Karpas-422 (cell line): ENCODE measurements at regions not wholly inside any gene's neighbourhood (a gene's known extent, or its start where the extent isn't known, plus 50 kb on each side); places are given as distances from the start of the nearest gene placed in this dataset.

Experiments used
- DNase-seq: peaks from one replicate; pipeline ENCODE4 v3.0.0-alpha.2; 2015
- H2AFZ ChIP-seq: fragments of 200-600 bp; sonication (generic); 2 replicates; pipeline ENCODE4 v1.6.1; 2014; ENCODE audit warnings: antibody characterized with exemption, low read length, mixed read lengths
- H3K27ac ChIP-seq: fragments of 200-600 bp; sonication (generic); 2 replicates; pipeline ENCODE4 v1.5.1; 2014; ENCODE audit warnings: mild to moderate bottlenecking, low read length, moderate library complexity
- H3K27me3 ChIP-seq: fragments of 200-600 bp; sonication (generic); 2 replicates; pipeline ENCODE4 v1.6.1; 2014; ENCODE audit warnings: low read length, mixed read lengths
- H3K36me3 ChIP-seq: fragments of 200-600 bp; sonication (generic); 2 replicates; pipeline ENCODE4 v1.6.1; 2014; ENCODE audit warnings: low read length, mixed read lengths; ENCODE audit not compliant: insufficient read depth
- H3K4me1 ChIP-seq: fragments of 200-600 bp; sonication (generic); 2 replicates; pipeline ENCODE4 v1.6.1; 2014; ENCODE audit warnings: mild to moderate bottlenecking, low read length, mixed read lengths
- H3K4me2 ChIP-seq: fragments of 200-600 bp; sonication (generic); 2 replicates; pipeline ENCODE4 v1.6.1; 2014; ENCODE audit warnings: low read length, low read depth, mild to moderate bottlenecking; ENCODE audit not compliant: poor library complexity, severe bottlenecking
- H3K4me3 ChIP-seq: fragments of 200-600 bp; sonication (generic); 2 replicates; pipeline ENCODE4 v1.5.1; 2014; ENCODE audit warnings: mild to moderate bottlenecking, antibody characterized with exemption, low read length, mixed read lengths
- H3K79me2 ChIP-seq: fragments of 200-600 bp; sonication (generic); 2 replicates; pipeline ENCODE4 v1.6.1; 2014; ENCODE audit warnings: mild to moderate bottlenecking, low read length, mixed read lengths
- H3K9ac ChIP-seq: fragments of 200-600 bp; sonication (generic); 2 replicates; pipeline ENCODE4 v1.6.0; 2014; ENCODE audit warnings: low read length
- H3K9me2 ChIP-seq: fragments of 200-600 bp; sonication (generic), shearing (Covaris generic); replicated peaks from 2 replicates; pipeline ENCODE4 v1.6.0; 2014; ENCODE audit warnings: mild to moderate bottlenecking, low read length, moderate library complexity; ENCODE audit not compliant: insufficient read depth
- H3K9me3 ChIP-seq: fragments of 300-700, 200-600 bp; sonication (generic); 2 replicates; pipeline ENCODE4 v1.6.1; 2014; ENCODE audit warnings: low read length, mixed read lengths
- H4K20me1 ChIP-seq: fragments of 200-600 bp; sonication (generic); 2 replicates; pipeline ENCODE4 v1.6.1; 2014; ENCODE audit warnings: mild to moderate bottlenecking, antibody characterized with exemption, low read length, low read depth; ENCODE audit not compliant: insufficient read depth

DNA sequence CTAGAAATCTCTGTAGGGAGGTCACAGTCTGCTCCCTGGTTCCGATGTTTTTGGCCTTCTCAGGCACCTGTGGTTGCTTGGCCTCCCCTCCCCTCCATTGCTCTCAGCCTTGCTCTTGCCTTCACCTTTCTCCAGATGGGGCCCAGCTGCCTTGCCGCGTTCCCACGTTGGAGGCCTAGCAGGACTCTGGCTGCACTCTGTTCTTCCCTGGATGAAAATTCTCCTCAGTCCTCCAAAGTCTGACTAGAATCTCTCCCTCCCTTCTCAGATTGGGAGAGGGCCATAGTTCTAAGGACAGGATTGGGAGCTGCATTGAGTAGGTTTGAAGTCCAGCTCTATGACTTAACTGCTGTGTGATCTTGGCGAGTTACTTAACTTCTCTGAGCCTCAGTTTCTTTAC, 213.7 kb upstream of the HABP2 start:
- H3K9ac ChIP-seq = no peak overlapping the region
- H3K36me3 ChIP-seq = no peaks in the 10 kb centered on the region
- no peak overlapping the region for H2AFZ ChIP-seq
- H3K9me3 ChIP-seq = no peaks in the 10 kb centered on the region
- H4K20me1 ChIP-seq = no peaks in the 10 kb centered on the region
- no peak overlapping the region for H3K4me2 ChIP-seq
- H3K4me3 ChIP-seq = no peak overlapping the region
- H3K4me1 ChIP-seq = no peaks in the 10 kb centered on the region
- H3K79me2 ChIP-seq = no peaks in the 10 kb centered on the region
- no peak for DNase-seq
- H3K27ac ChIP-seq = no peak overlapping the region
- no peaks in the 10 kb centered on the region for H3K9me2 ChIP-seq
- no peaks in the 10 kb centered on the region for H3K27me3 ChIP-seq

GRCh38 chr10:113340282-113340681, 212.6 kb upstream of the HABP2 start:
- no peak for DNase-seq
- Histone ChIP-seq H3K27ac (no peak overlapping the region), H3K9ac (no peak overlapping the region), H3K36me3 (no peaks in the 10 kb centered on the region), H3K9me2 (no peaks in the 10 kb centered on the region), H3K27me3 (no peaks in the 10 kb centered on the region), H3K4me3 (no peak overlapping the region), H3K4me2 (no peak overlapping the region), H4K20me1 (no peaks in the 10 kb centered on the region), H2AFZ (no peak overlapping the region), H3K79me2 (no peaks in the 10 kb centered on the region), H3K4me1 (no peaks in the 10 kb centered on the region), H3K9me3 (no peaks in the 10 kb centered on the region)

DNA sequence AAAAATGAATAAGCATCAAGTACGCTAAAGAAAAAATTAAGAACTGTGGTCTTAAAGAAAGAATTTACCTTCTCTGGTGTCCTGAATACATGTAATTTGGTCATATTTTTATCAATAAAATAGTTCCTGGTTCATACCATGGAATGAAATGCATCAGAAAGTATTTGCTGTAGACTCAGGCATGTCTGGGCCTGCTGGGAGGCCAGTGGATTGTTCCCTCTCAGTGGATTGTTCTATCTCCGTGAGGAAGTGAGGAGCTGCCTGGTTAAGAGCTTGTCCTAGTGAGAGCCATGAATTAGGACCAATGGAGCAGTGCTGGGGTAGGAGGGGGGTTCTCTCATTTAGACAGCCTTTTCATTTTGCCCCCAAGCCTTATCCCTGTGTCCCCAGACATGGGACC, 211.7 kb upstream of the HABP2 start:
- Histone ChIP-seq H4K20me1 (no peaks in the 10 kb centered on the region), H3K9me3 (no peaks in the 10 kb centered on the region), H3K27me3 (no peaks in the 10 kb centered on the region), H3K9me2 (no peaks in the 10 kb centered on the region), H3K79me2 (no peaks in the 10 kb centered on the region), H2AFZ (no peak overlapping the region), H3K4me1 (no peaks in the 10 kb centered on the region), H3K27ac (no peak overlapping the region), H3K4me2 (no peak overlapping the region), H3K4me3 (no peak overlapping the region), H3K9ac (no peak overlapping the region), H3K36me3 (no peaks in the 10 kb centered on the region)
- DNase-seq = no peak

- no peaks in the 10 kb centered on the region for H3K4me1 ChIP-seq
- H3K4me2 ChIP-seq = no peak overlapping the region
- DNase-seq = no peak
- H3K9me3 ChIP-seq = no peaks in the 10 kb centered on the region
- H3K27ac ChIP-seq = no peak overlapping the region
- H3K27me3 ChIP-seq = no peaks in the 10 kb centered on the region
- no peaks in the 10 kb centered on the region for H4K20me1 ChIP-seq
- H3K4me3 ChIP-seq = no peak overlapping the region
- no peaks in the 10 kb centered on the region for H3K9me2 ChIP-seq
- no peak overlapping the region for H3K9ac ChIP-seq
- no peaks in the 10 kb centered on the region for H3K79me2 ChIP-seq
- no peak overlapping the region for H2AFZ ChIP-seq
- H3K36me3 ChIP-seq = no peaks in the 10 kb centered on the region
Observed at GRCh38 chr10:113345826-113346624, 206.8 kb upstream of the HABP2 start.

DNA sequence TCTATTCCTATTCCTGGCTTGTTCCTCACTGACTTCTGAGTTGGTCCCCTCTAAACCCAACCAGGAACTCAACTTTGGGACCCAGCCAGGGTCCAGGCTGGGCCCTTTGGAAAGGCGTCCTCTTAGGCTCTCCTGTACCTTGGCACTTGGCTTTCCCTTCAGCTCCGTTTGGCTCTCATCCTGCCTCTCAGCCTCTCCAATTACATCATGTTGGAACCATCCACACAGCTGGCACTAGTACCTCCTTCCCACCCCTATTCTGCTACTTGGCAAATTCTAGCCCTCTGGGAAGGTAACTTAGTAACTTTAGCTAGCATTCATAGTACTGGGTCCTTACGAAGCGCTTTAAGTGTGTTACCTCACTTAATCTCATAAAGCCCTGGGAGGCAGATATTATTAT, 205.3 kb upstream of the HABP2 start:
- no peak overlapping the region for H3K27ac ChIP-seq
- DNase-seq = no peak
- H3K4me3 ChIP-seq = no peak overlapping the region
- no peaks in the 10 kb centered on the region for H3K9me3 ChIP-seq
- no peaks in the 10 kb centered on the region for H3K36me3 ChIP-seq
- no peak overlapping the region for H2AFZ ChIP-seq
- no peaks in the 10 kb centered on the region for H3K4me1 ChIP-seq
- H3K9ac ChIP-seq = no peak overlapping the region
- H4K20me1 ChIP-seq = no peaks in the 10 kb centered on the region
- H3K27me3 ChIP-seq = no peaks in the 10 kb centered on the region
- no peaks in the 10 kb centered on the region for H3K9me2 ChIP-seq
- no peaks in the 10 kb centered on the region for H3K79me2 ChIP-seq
- no peak overlapping the region for H3K4me2 ChIP-seq

- Histone ChIP-seq H3K9me3 (no peaks in the 10 kb centered on the region), H3K4me3 (no peak overlapping the region), H3K9ac (no peak overlapping the region), H3K9me2 (no peaks in the 10 kb centered on the region), H3K79me2 (no peaks in the 10 kb centered on the region), H3K27ac (no peak overlapping the region), H2AFZ (no peak overlapping the region), H3K4me1 (no peaks in the 10 kb centered on the region), H3K4me2 (no peak overlapping the region), H4K20me1 (no peaks in the 10 kb centered on the region), H3K36me3 (no peaks in the 10 kb centered on the region), H3K27me3 (no peaks in the 10 kb centered on the region)
- DNase-seq = no peak
Observed at GRCh38 chr10:113348694-113349093, 204.2 kb upstream of the HABP2 start.

DNA sequence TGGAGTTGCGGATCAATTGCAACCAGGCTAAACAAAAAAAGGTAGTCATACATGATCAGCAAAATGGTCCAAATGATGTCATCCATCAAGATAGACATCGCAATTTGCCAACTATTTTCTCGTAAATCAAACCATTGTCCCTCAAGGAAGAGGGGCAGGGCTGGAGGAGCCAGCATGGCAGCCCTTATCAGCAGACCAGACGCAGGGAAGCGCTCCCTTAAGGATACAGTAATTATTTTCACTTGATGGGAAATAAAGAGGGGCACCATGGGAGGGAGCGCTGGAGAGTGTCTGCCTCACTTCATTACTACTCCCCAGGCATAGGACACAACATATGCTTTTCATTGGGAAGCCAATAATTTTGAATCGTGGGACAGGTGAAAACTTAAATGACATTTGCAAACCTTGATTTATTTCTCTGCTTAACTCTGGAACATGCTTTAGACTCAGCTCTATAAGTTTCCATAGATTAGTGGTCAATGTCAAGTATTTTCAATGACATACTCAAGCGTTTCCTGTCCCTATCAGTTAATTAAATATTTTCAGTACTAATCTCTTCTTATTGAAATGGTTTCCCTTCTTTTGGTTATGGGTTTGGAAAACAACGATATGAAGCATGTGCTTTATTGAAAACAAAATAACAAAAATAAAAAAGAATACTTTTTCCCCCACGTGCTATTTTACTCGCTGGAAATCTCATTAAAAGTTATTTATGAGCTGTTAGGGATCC, 202.4 kb upstream of the HABP2 start:
- Histone ChIP-seq H3K9me3 (no peaks in the 10 kb centered on the region), H3K9me2 (no peaks in the 10 kb centered on the region), H3K79me2 (no peaks in the 10 kb centered on the region), H3K36me3 (no peaks in the 10 kb centered on the region), H4K20me1 (no peaks in the 10 kb centered on the region), H3K27me3 (no peaks in the 10 kb centered on the region), H3K9ac (no peak overlapping the region), H3K4me3 (no peak overlapping the region), H2AFZ (no peak overlapping the region), H3K27ac (no peak overlapping the region), H3K4me2 (no peak overlapping the region), H3K4me1 (no peaks in the 10 kb centered on the region)
- no peak for DNase-seq

GRCh38 chr10:113354711-113355110, 198.1 kb upstream of the HABP2 start:
- H4K20me1 ChIP-seq = no peaks in the 10 kb centered on the region
- DNase-seq = no peak

More at GRCh38 chr10:113354711-113355110, 198.1 kb upstream of the HABP2 start:
- H2AFZ ChIP-seq = no peak overlapping the region
- H3K27ac ChIP-seq = no peak overlapping the region
- H3K9me3 ChIP-seq = no peaks in the 10 kb centered on the region
- no peak overlapping the region for H3K9ac ChIP-seq
- no peaks in the 10 kb centered on the region for H3K27me3 ChIP-seq
- no peaks in the 10 kb centered on the region for H3K36me3 ChIP-seq
- no peak overlapping the region for H3K4me3 ChIP-seq
- no peak overlapping the region for H3K4me2 ChIP-seq
- no peaks in the 10 kb centered on the region for H3K79me2 ChIP-seq
- no peaks in the 10 kb centered on the region for H3K4me1 ChIP-seq
- no peaks in the 10 kb centered on the region for H3K9me2 ChIP-seq
